ENCODE measurements at regions not wholly inside any gene's neighbourhood (a gene's known extent, or its start where the extent isn't known, plus 50 kb on each side); places are given as distances from the start of the nearest gene placed in this dataset.

DNA sequence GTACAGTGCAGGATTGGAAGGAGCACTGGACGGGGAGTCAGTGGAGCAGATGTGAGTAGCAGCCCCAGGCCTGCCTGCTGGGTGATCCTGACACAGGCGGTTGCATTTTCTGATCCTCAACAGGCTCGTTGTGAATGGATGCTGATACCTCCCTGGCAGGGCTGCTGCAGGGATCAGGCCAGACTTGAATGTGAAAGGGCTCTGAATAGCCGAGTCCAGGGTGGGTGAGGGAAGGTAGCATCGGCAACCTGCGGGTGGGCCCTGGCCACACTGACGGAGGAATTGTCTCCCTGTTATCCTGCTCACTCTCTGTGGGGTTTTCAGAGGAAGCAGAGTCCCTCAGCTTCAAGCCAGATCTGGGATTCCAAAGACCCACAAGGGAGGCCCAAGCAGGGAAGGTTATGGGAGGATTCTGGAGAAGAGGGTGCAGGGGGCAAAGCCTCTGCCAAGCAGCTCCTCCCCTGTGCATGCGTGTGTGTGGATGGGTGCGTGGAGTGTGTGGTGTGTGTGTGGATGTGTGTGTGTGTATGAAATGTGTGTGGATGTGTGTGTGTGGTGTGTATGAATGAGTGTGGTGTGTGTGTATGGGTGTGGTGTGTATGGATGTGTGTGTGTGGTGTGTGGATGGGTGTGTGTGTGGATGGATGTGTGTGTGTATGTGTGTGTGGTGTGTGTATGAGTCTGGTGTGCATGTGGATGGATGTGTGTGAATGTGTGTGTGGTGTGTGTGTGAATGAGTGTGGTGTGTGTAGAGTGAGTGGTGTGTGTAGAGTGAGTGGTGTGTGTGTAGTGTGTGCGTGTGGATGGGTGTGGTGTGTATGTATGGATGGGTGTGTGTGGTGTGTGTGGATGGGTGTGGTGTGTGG lies 100.3 kb downstream of the UBIAD1 start:
- H3K36me3 ChIP-seq (ENCODE audit: control insufficient read depth, insufficient read depth, low read length), result no peaks in the 10 kb centered on the region
- no peaks in the 10 kb centered on the region for H3K4me1 ChIP-seq

DNA sequence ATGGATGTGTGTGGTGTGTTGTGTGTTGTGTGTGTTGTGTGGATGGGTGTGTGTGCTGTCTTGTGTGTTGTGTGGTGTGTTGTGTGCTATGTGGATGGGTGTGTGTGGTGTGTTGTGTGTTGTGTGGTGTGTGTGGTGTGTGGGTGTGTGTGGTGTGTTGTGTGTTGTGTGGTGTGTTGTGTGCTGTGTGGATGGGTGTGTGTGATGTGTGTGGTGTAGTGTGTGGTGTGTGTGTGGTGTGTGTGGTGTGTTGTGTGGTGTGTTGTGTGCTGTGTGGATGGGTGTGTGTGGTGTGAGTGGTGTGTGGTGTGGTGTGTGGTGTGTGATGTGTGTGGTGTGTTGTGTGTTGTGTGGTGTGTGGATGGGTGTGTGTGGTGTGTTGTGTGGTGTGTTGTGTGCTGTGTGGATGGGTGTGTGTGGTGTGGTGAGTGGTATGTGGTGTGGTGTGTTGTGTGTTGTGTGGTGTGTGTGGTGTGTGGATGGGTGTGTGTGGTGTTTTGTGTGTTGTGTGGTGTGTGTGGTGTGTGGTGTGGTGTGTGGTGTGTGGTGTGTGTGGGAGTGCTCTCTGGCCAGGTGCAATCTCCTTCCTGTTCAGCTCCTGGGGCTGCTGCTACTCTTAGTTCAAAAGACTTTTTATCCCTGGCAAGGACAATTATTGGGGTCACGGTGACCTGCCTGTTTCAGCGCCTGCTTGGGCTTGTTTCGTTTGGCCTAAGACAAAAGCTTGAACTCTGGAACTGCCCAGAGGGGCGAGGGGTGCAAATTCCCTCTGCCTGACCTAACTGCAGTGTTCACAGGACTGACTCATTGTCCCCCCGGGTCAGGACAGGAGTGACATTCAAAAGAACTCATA lies 101.1 kb downstream of the UBIAD1 start:
- H3K4me3 ChIP-seq (ENCODE audit: low read depth, low read length), result no peak overlapping the region
- H3K9ac ChIP-seq, result no peak overlapping the region
- H3K27me3 ChIP-seq (ENCODE audit: control insufficient read depth, insufficient read depth, low read length), result no peaks in the 10 kb centered on the region
- no peaks in the 10 kb centered on the region for H3K4me1 ChIP-seq
- H2AFZ ChIP-seq, result no peak overlapping the region
- no peaks in the 10 kb centered on the region for H3K36me3 ChIP-seq (ENCODE audit: control insufficient read depth, insufficient read depth, low read length)
- no peaks in the 10 kb centered on the region for H3K79me2 ChIP-seq
- no peaks in the 10 kb centered on the region for H3K9me3 ChIP-seq (ENCODE audit: control insufficient read depth, low read length)
- no peak overlapping the region for H3K27ac ChIP-seq
- H3K4me2 ChIP-seq (ENCODE audit: low read length), result no peak overlapping the region
- TF ChIP-seq, protein P1, sequence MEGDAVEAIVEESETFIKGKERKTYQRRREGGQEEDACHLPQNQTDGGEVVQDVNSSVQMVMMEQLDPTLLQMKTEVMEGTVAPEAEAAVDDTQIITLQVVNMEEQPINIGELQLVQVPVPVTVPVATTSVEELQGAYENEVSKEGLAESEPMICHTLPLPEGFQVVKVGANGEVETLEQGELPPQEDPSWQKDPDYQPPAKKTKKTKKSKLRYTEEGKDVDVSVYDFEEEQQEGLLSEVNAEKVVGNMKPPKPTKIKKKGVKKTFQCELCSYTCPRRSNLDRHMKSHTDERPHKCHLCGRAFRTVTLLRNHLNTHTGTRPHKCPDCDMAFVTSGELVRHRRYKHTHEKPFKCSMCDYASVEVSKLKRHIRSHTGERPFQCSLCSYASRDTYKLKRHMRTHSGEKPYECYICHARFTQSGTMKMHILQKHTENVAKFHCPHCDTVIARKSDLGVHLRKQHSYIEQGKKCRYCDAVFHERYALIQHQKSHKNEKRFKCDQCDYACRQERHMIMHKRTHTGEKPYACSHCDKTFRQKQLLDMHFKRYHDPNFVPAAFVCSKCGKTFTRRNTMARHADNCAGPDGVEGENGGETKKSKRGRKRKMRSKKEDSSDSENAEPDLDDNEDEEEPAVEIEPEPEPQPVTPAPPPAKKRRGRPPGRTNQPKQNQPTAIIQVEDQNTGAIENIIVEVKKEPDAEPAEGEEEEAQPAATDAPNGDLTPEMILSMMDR (IDR thresholded peaks at IDR 0.05), result no peak

More for the DNA sequence above, 100.3 kb downstream of the UBIAD1 start:
- Histone ChIP-seq H3K4me2 (ENCODE audit: low read length) (no peak overlapping the region), H3K27ac (no peak overlapping the region), H2AFZ (no peak overlapping the region), H3K4me3 (ENCODE audit: low read depth, low read length) (no peak overlapping the region), H3K27me3 (ENCODE audit: control insufficient read depth, insufficient read depth, low read length) (no peaks in the 10 kb centered on the region), H3K9me3 (ENCODE audit: control insufficient read depth, low read length) (no peaks in the 10 kb centered on the region), H3K79me2 (no peaks in the 10 kb centered on the region), H3K9ac (no peak overlapping the region)
- TF ChIP-seq, protein P1 (IDR thresholded peaks at IDR 0.05), result no peak

DNA sequence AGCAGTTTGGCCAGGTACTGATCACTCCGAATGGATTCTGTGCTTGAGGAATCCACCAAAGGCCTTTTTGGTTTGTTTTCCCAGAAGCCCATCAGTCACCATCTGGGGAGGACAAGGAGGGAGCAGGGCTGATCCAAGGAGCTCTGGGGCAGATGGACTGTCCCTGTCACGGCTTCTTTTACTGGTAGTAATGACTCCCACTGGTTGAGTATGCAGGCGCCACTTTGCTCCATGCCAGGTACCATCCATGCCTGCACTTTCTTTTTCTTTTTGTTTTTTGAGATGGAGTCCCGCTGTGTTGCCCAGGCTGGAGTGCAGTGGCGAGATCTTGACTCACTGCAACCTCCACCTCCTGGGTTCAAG lies 101.7 kb downstream of the UBIAD1 start:
- TF ChIP-seq, protein P1 (IDR thresholded peaks at IDR 0.05), result no peak
- H2AFZ ChIP-seq, result no peak overlapping the region
- H3K27me3 ChIP-seq (ENCODE audit: control insufficient read depth, insufficient read depth, low read length), result no peaks in the 10 kb centered on the region
- no peaks in the 10 kb centered on the region for H3K36me3 ChIP-seq (ENCODE audit: control insufficient read depth, insufficient read depth, low read length)
- H3K79me2 ChIP-seq, result no peaks in the 10 kb centered on the region
- H3K27ac ChIP-seq, result no peak overlapping the region
- no peaks in the 10 kb centered on the region for H3K9me3 ChIP-seq (ENCODE audit: control insufficient read depth, low read length)
- H3K4me1 ChIP-seq, result no peaks in the 10 kb centered on the region
- H3K9ac ChIP-seq, result no peak overlapping the region
- no peak overlapping the region for H3K4me3 ChIP-seq (ENCODE audit: low read depth, low read length)
- no peak overlapping the region for H3K4me2 ChIP-seq (ENCODE audit: low read length)

DNA sequence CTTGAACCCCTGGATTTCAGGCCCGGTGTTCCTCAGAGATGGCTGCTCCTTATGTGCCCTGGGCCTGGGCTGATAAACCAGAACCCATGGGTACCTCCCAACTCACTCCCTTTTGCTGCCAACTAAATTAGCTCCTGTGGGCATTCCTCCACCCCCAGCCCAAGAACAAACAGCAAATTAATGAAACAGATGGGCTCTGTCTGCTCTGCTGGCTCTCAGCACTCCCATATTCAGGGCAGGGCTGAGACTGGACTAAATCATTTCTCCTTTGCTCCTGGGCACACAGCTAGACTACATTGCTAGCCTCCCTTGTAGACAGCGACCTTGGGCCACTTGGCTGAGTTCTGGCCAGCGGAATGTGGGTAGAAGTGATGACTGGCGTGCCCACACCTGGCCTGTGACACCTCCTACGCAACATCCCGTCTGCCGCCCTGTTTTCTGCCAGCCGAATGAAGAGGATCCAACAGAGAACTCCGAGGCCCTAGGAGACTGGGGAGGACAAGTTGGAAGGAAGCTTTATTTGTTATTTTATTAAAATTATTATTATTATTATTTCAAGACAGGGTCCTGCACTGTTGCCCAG lies 101.9 kb upstream of the DISP3 start:
- no peaks in the 10 kb centered on the region for H3K79me2 ChIP-seq
- H3K9me3 ChIP-seq (ENCODE audit: control insufficient read depth, low read length), result no peaks in the 10 kb centered on the region
- H2AFZ ChIP-seq, result no peak overlapping the region
- no peak overlapping the region for H3K27ac ChIP-seq
- no peak overlapping the region for H3K4me2 ChIP-seq (ENCODE audit: low read length)
- H3K27me3 ChIP-seq (ENCODE audit: control insufficient read depth, insufficient read depth, low read length), result no peaks in the 10 kb centered on the region
- H3K36me3 ChIP-seq (ENCODE audit: control insufficient read depth, insufficient read depth, low read length), result no peaks in the 10 kb centered on the region
- TF ChIP-seq, protein P1 (IDR thresholded peaks at IDR 0.05), result no peak
- H3K9ac ChIP-seq, result no peak overlapping the region
- H3K4me1 ChIP-seq, result no peaks in the 10 kb centered on the region
- no peak overlapping the region for H3K4me3 ChIP-seq (ENCODE audit: low read depth, low read length)

All from parathyroid adenoma (tissue), 2 donors.